ENCODE measurements at regions not wholly inside any gene's neighbourhood (a gene's known extent, or its start where the extent isn't known, plus 50 kb on each side); places are given as distances from the start of the nearest gene placed in this dataset.

GRCh38 chr12:28026701-28027100, 54.2 kb upstream of the PTHLH start:
- H3K4me3 ChIP-seq (replicated peaks in 1 of 3; ENCODE audit: insufficient read depth in 1 of 3, low read depth in 1 of 3, low read length in 3 of 3): no peak overlapping the region
- H4K20me1 ChIP-seq (replicated peaks; ENCODE audit: control insufficient read depth, extremely low read depth, insufficient read depth, low read length): no peaks in the 10 kb centered on the region
- H3K36me3 ChIP-seq (ENCODE audit: control insufficient read depth in 2 of 2, extremely low read depth in 1 of 2, insufficient read depth in 2 of 2, low read length in 2 of 2): no peaks in the 10 kb centered on the region
- no peak overlapping the region for H3K27ac ChIP-seq (ENCODE audit: insufficient read depth, low read depth, low read length)
- H3K79me2 ChIP-seq (ENCODE audit: control insufficient read depth, insufficient read depth, low read length): no peaks in the 10 kb centered on the region
- no peak overlapping the region for H2AFZ ChIP-seq (ENCODE audit: low read depth, low read length)
- H3K9me1 ChIP-seq (replicated peaks; ENCODE audit: control insufficient read depth, extremely low read depth, insufficient read depth, low read length): no peaks in the 10 kb centered on the region
- intact Hi-C loops (cut with micrococcal nuclease): no loop called here
- FAIRE-seq: no peak
- no peaks in the 10 kb centered on the region for H3K9me3 ChIP-seq (replicated peaks; ENCODE audit: control insufficient read depth, insufficient read depth, low read length)
- BruUV-seq (replicated peaks): no TSS peak
- dilution Hi-C loops (cut with MboI; ENCODE audit: extremely low pct_ligation_motif_present, low sequenced_read_pairs): no loop called here
- H3K4me1 ChIP-seq (ENCODE audit: control insufficient read depth, extremely low read depth, insufficient read depth, low read length): peaks cover 10% of the 10 kb centered on the region
- TF ChIP-seq CTCF (IDR thresholded peaks at IDR 0.05; ENCODE audit: extremely low read depth in 1 of 2, insufficient read depth in 1 of 2, low read depth in 1 of 2, low read length in 2 of 2): no peak
- no peak for TF ChIP-seq FOS (IDR thresholded peaks at IDR 0.05; ENCODE audit: borderline replicate concordance, insufficient read depth, low read length)
- no peak for TF ChIP-seq MYC (IDR thresholded peaks at IDR 0.05; ENCODE audit: low read depth, low read length)
- TF ChIP-seq MAX (IDR thresholded peaks at IDR 0.05; ENCODE audit: insufficient read depth, insufficient read length): no peak
- TF ChIP-seq POLR2A (IDR thresholded peaks at IDR 0.05; ENCODE audit: low read depth, low read length): no peak
- no peak for TF ChIP-seq JUN (IDR thresholded peaks at IDR 0.05; ENCODE audit: borderline replicate concordance, insufficient read depth, insufficient read length, low read depth)
- no peak for TF ChIP-seq POLR2AphosphoS5 (IDR thresholded peaks at IDR 0.05; ENCODE audit: insufficient read depth, low read depth, low read length)
- no peak for TF ChIP-seq GATA2 (IDR thresholded peaks at IDR 0.05; ENCODE audit: insufficient read depth, insufficient read length, low read depth, low read length)
- no peak for TF ChIP-seq EZH2 (IDR thresholded peaks at IDR 0.05; ENCODE audit: borderline replicate concordance, low read depth, low read length, severe bottlenecking)
- H3K4me2 ChIP-seq (ENCODE audit: insufficient read depth, low read length): no peak overlapping the region
- ChIA-PET POLR2A (no interaction called here), CTCF (interaction anchor here (0.9 to 2.6 kb wide), 4 partner anchors 8 to 146 kb away, joined by 3 to 6 read pairs (median 4); no protein-coding TSS in a partner anchor)
- H3K27me3 ChIP-seq (ENCODE audit: control insufficient read depth in 2 of 2, insufficient read depth in 2 of 2, low read length in 2 of 2): no peaks in the 10 kb centered on the region
- no peak overlapping the region for H3K9ac ChIP-seq (replicated peaks; ENCODE audit: extremely low read depth, insufficient read depth, low read length)
- no peak for DNase-seq (ENCODE audit: low read depth, low spot score)
